Tibial nerve (tissue), 4 donors: ENCODE measurements at regions not wholly inside any gene's neighbourhood (a gene's known extent, or its start where the extent isn't known, plus 50 kb on each side); places are given as distances from the start of the nearest gene placed in this dataset.
"Not testable (repeated sequence)": the region's sequence is repeated elsewhere in the genome, so short reads cannot be mapped to it uniquely, and the experiment has no call there.

Experiments used
- CTCF ChIP-seq, 5 experiments: fragments of 200-600 bp in 3 of 5; fragments of 450-650 bp in 2 of 5; sonication (generic) in 3 of 5; IDR thresholded peaks; one replicate each; pipeline ENCODE4 v1.5.1; 2016 to 2019; ENCODE audit warnings: antibody characterized with exemption in 5 of 5, mild to moderate bottlenecking in 3 of 5, moderate library complexity in 2 of 5
- EP300 ChIP-seq, 2 donors: sonication (generic); formaldehyde crosslinking; IDR thresholded peaks; one replicate each; pipeline ENCODE4 v1.6.1; 2017; ENCODE audit warnings: antibody characterized with exemption in 2 of 2, mild to moderate bottlenecking in 1 of 2

GRCh38 chr15:84114680-84115079 lies 120.9 kb upstream of the GOLGA6L4 start:
- not testable (repeated sequence) for TF ChIP-seq CTCF, EP300 (IDR thresholded peaks at IDR 0.05)
